T47D (cell line): ENCODE measurements at regions not wholly inside any gene's neighbourhood (a gene's known extent, or its start where the extent isn't known, plus 50 kb on each side); places are given as distances from the start of the nearest gene placed in this dataset.

Experiments used
- DNase-seq, 2 experiments: peaks; one replicate each; pipeline versions ENCODE4 v3.0.0 to v3.0.0-alpha.2; 2011 to 2012; ENCODE audit warnings: low read depth in 1 of 2, low spot score in 1 of 2
- JUND ChIP-seq: IDR thresholded peaks from 2 replicates; pipeline ENCODE4 v1.6.1; 2012; ENCODE audit warnings: low read depth
- in situ Hi-C: cut with HindIII; loops from 2 replicates; pipeline ENCODE4 v1.10.0; 2016; ENCODE audit warnings: low sequenced_read_pairs, low pct_unique_long_range_greater_than_20kb

GRCh38 chr1:187788718-187789117 lies 960.0 kb downstream of the PLA2G4A start:
- in situ Hi-C loops, result no loop called here
- no peak for TF ChIP-seq JUND

GRCh38 chr1:187790724-187791123 lies 962.0 kb downstream of the PLA2G4A start:
- DNase-seq, result no peak
- in situ Hi-C loops, result no loop called here
- TF ChIP-seq JUND, result no peak

More at GRCh38 chr1:187788718-187789117, 960.0 kb downstream of the PLA2G4A start:
- DNase-seq, result no peak

GRCh38 chr1:187794561-187794960 lies 965.8 kb downstream of the PLA2G4A start:
- no peak for DNase-seq
- in situ Hi-C loops, result no loop called here
- TF ChIP-seq JUND, result no peak

GRCh38 chr1:187809549-187809948 lies 980.8 kb downstream of the PLA2G4A start:
- in situ Hi-C loops, result no loop called here

GRCh38 chr1:187816646-187817045 lies 987.9 kb downstream of the PLA2G4A start:
- in situ Hi-C loops, result no loop called here
- no peak for TF ChIP-seq JUND
- no peak for DNase-seq

More at GRCh38 chr1:187809549-187809948, 980.8 kb downstream of the PLA2G4A start:
- no peak for DNase-seq
- TF ChIP-seq JUND, result no peak

GRCh38 chr1:187817782-187818181 lies 989.0 kb downstream of the PLA2G4A start:
- DNase-seq, result peak in 1 of 2 experiments; percentile 21
- no peak for TF ChIP-seq JUND
- in situ Hi-C loops, result no loop called here

- no peak for DNase-seq
- in situ Hi-C loops, result no loop called here
Observed at GRCh38 chr1:187819086-187819485, 990.3 kb downstream of the PLA2G4A start.

GRCh38 chr1:187836557-187836956 lies 1007.8 kb downstream of the PLA2G4A start:
- no peak for DNase-seq
- in situ Hi-C loops, result no loop called here
- TF ChIP-seq JUND, result no peak

More at GRCh38 chr1:187819086-187819485, 990.3 kb downstream of the PLA2G4A start:
- TF ChIP-seq JUND, result no peak

- peak in 1 of 2 experiments; percentile 44 for DNase-seq
- no peak for TF ChIP-seq JUND
- in situ Hi-C loops, result no loop called here
Observed at GRCh38 chr1:187837787-187838186, 1009.0 kb downstream of the PLA2G4A start.

GRCh38 chr1:187838335-187839293 lies 1009.9 kb downstream of the PLA2G4A start:
- TF ChIP-seq JUND, result no peak
- in situ Hi-C loops, result no loop called here
- no peak for DNase-seq

GRCh38 chr1:187839873-187840272 lies 1011.1 kb downstream of the PLA2G4A start:
- no peak for TF ChIP-seq JUND
- DNase-seq, result no peak
- in situ Hi-C loops, result no loop called here

- in situ Hi-C loops, result no loop called here
- TF ChIP-seq JUND, result no peak
- no peak for DNase-seq
Observed at GRCh38 chr1:187840557-187840956, 1011.8 kb downstream of the PLA2G4A start.

- in situ Hi-C loops, result no loop called here
- no peak for TF ChIP-seq JUND
- DNase-seq, result peak in 1 of 2 experiments; percentile 33
Observed at GRCh38 chr1:187842406-187843165, 1013.8 kb downstream of the PLA2G4A start.
